DND-41 (cell line): ENCODE measurements at regions not wholly inside any gene's neighbourhood (a gene's known extent, or its start where the extent isn't known, plus 50 kb on each side); places are given as distances from the start of the nearest gene placed in this dataset.

ENCODE experiments used
- ATAC-seq: fragments of 200-7000 bp; cut with Tn5 transposase; 3 replicates; pipeline ENCODE4 v1.9.1; 2021; ENCODE audit warnings: low read depth; ENCODE audit not compliant: insufficient read depth
- DNase-seq: peaks from one replicate; pipeline ENCODE4 v3.0.0-alpha.2; 2020
- H2AFZ ChIP-seq: 2 replicates; pipeline ENCODE4 v1.6.0; 2012; ENCODE audit warnings: low read depth, low read length
- H3K27ac ChIP-seq: 2 replicates; pipeline ENCODE4 v1.5.1; 2012; ENCODE audit warnings: low read length, inconsistent platforms
- H3K27me3 ChIP-seq: fragments of 200-600 bp; sonication (generic); 2 replicates; pipeline ENCODE4 v1.6.0; 2012; ENCODE audit warnings: low read length, mild to moderate bottlenecking, inconsistent platforms; ENCODE audit not compliant: insufficient read depth, poor library complexity
- H3K36me3 ChIP-seq: 2 replicates; pipeline ENCODE4 v1.5.1; 2012; ENCODE audit warnings: low read length, inconsistent platforms; ENCODE audit not compliant: insufficient read depth
- H3K4me1 ChIP-seq: 2 replicates; pipeline ENCODE4 v1.5.1; 2012; ENCODE audit warnings: mild to moderate bottlenecking, low read length; ENCODE audit not compliant: insufficient read depth
- H3K4me2 ChIP-seq: 2 replicates; pipeline ENCODE4 v1.6.0; 2012; ENCODE audit warnings: mild to moderate bottlenecking, moderate library complexity, low read length, inconsistent platforms; ENCODE audit not compliant: insufficient read depth
- H3K4me3 ChIP-seq, 2 experiments: fragments of 200-600 bp in 1 of 2; shearing (Covaris generic) in 1 of 2; 2 replicates each; pipeline ENCODE4 v1.5.1; 2012 to 2016; ENCODE audit warnings: inconsistent platforms in 2 of 2, low read length in 2 of 2, mild to moderate bottlenecking in 2 of 2, low read depth in 1 of 2, moderate library complexity in 1 of 2
- H3K79me2 ChIP-seq: 2 replicates; pipeline ENCODE4 v1.6.0; 2012; ENCODE audit warnings: low read length, inconsistent platforms; ENCODE audit not compliant: insufficient read depth
- H3K9ac ChIP-seq: 2 replicates; pipeline ENCODE4 v1.6.0; 2012; ENCODE audit warnings: low read depth, mild to moderate bottlenecking, inconsistent platforms, low read length, moderate library complexity
- H3K9me3 ChIP-seq: 2 replicates; pipeline ENCODE4 v1.5.1; 2012; ENCODE audit warnings: low read length, moderate library complexity, mild to moderate bottlenecking, inconsistent platforms; ENCODE audit not compliant: insufficient read depth, severe bottlenecking
- H4K20me1 ChIP-seq: 2 replicates; pipeline ENCODE4 v1.6.0; 2012; ENCODE audit warnings: low read length; ENCODE audit not compliant: insufficient read depth
- CTCF ChIP-seq: IDR thresholded peaks from 2 replicates; pipeline ENCODE4 v1.5.1; 2012; ENCODE audit warnings: borderline replicate concordance, low read length, moderate library complexity, mild to moderate bottlenecking; ENCODE audit not compliant: poor library complexity, severe bottlenecking; ENCODE audit errors: extremely low read depth
- EZH2 ChIP-seq: IDR thresholded peaks from 3 replicates; pipeline ENCODE4 v1.6.1; 2012; ENCODE audit warnings: borderline replicate concordance, low read depth, mild to moderate bottlenecking, moderate library complexity, low read length, inconsistent platforms; ENCODE audit not compliant: severe bottlenecking

- ATAC-seq (no peak), DNase-seq (no peak)
- TF ChIP-seq CTCF = no peak
- no peak for TF ChIP-seq EZH2
- Histone ChIP-seq H2AFZ (no peak overlapping the region), H3K4me1 (no peaks in the 10 kb centered on the region), H3K9me3 (no peaks in the 10 kb centered on the region), H3K27ac (no peak overlapping the region), H3K79me2 (no peaks in the 10 kb centered on the region), H3K36me3 (no peaks in the 10 kb centered on the region), H3K27me3 (no peaks in the 10 kb centered on the region), H3K4me3 (no peak overlapping the region), H4K20me1 (no peaks in the 10 kb centered on the region), H3K4me2 (no peak overlapping the region), H3K9ac (no peak overlapping the region)
Observed at GRCh38 chr5:60261732-60262131, 368.2 kb upstream of the PDE4D start.

GRCh38 chr5:60260658-60261057 lies 367.1 kb upstream of the PDE4D start:
- no peaks in the 10 kb centered on the region for H3K36me3 ChIP-seq
- no peaks in the 10 kb centered on the region for H3K27me3 ChIP-seq
- TF ChIP-seq CTCF = no peak
- TF ChIP-seq EZH2 = no peak
- no peak for DNase-seq
- ATAC-seq = no peak
- H2AFZ ChIP-seq = no peak overlapping the region
- no peaks in the 10 kb centered on the region for H4K20me1 ChIP-seq
- H3K4me2 ChIP-seq = no peak overlapping the region
- H3K9ac ChIP-seq = no peak overlapping the region
- H3K4me1 ChIP-seq = no peaks in the 10 kb centered on the region
- no peak overlapping the region for H3K27ac ChIP-seq
- no peaks in the 10 kb centered on the region for H3K9me3 ChIP-seq
- H3K79me2 ChIP-seq = no peaks in the 10 kb centered on the region
- H3K4me3 ChIP-seq = no peak overlapping the region

- no peak for ATAC-seq
- DNase-seq = no peak
- Histone ChIP-seq H3K27ac (no peak overlapping the region), H3K4me3 (no peak overlapping the region), H3K4me2 (no peak overlapping the region), H3K9me3 (no peaks in the 10 kb centered on the region), H3K4me1 (no peaks in the 10 kb centered on the region), H3K9ac (no peak overlapping the region), H3K36me3 (no peaks in the 10 kb centered on the region), H3K27me3 (no peaks in the 10 kb centered on the region), H4K20me1 (no peaks in the 10 kb centered on the region), H2AFZ (no peak overlapping the region), H3K79me2 (no peaks in the 10 kb centered on the region)
- TF ChIP-seq EZH2 (no peak), CTCF (no peak)
Observed at GRCh38 chr5:60259730-60260129, 366.2 kb upstream of the PDE4D start.

- TF ChIP-seq EZH2 (no peak), CTCF (no peak)
- no peak for ATAC-seq
- H3K79me2 ChIP-seq = no peaks in the 10 kb centered on the region
Observed at GRCh38 chr5:60257596-60258271, 364.2 kb upstream of the PDE4D start.

More at GRCh38 chr5:60257596-60258271, 364.2 kb upstream of the PDE4D start:
- H3K4me3 ChIP-seq = no peak overlapping the region
- no peaks in the 10 kb centered on the region for H3K36me3 ChIP-seq
- H3K27me3 ChIP-seq = no peaks in the 10 kb centered on the region
- no peak for DNase-seq
- H3K4me1 ChIP-seq = no peaks in the 10 kb centered on the region
- H3K27ac ChIP-seq = no peak overlapping the region
- no peak overlapping the region for H3K9ac ChIP-seq
- H4K20me1 ChIP-seq = no peaks in the 10 kb centered on the region
- H2AFZ ChIP-seq = no peak overlapping the region
- no peaks in the 10 kb centered on the region for H3K9me3 ChIP-seq
- no peak overlapping the region for H3K4me2 ChIP-seq
